ENCODE measurements at regions not wholly inside any gene's neighbourhood (a gene's known extent, or its start where the extent isn't known, plus 50 kb on each side); places are given as distances from the start of the nearest gene placed in this dataset.

GRCh38 chr18:45363196-45363595 lies 252.1 kb upstream of the SLC14A2 start:
- Mint-ChIP-seq H3K27me3 (no peaks in the 10 kb centered on the region), H3K36me3 (ENCODE audit: low read depth) (no peaks in the 10 kb centered on the region), H3K27ac (no peak overlapping the region), H3K4me3 (no peak overlapping the region), H3K4me1 (no peaks in the 10 kb centered on the region), H3K9me3 (no peaks in the 10 kb centered on the region)
- ChIA-PET POLR2A (no interaction called here), CTCF (no interaction called here)
- no peak for DNase-seq

GRCh38 chr18:45365835-45366234 lies 249.4 kb upstream of the SLC14A2 start:
- Mint-ChIP-seq H3K36me3 (ENCODE audit: low read depth) (no peaks in the 10 kb centered on the region), H3K27me3 (no peaks in the 10 kb centered on the region), H3K27ac (no peak overlapping the region), H3K4me3 (no peak overlapping the region), H3K9me3 (no peaks in the 10 kb centered on the region), H3K4me1 (no peaks in the 10 kb centered on the region)
- ChIA-PET POLR2A (no interaction called here), CTCF (interaction anchor here (1.1 kb wide), 1 partner anchor 9 kb away, joined by 4 read pairs; no protein-coding TSS in a partner anchor)
- DNase-seq = no peak

DNA sequence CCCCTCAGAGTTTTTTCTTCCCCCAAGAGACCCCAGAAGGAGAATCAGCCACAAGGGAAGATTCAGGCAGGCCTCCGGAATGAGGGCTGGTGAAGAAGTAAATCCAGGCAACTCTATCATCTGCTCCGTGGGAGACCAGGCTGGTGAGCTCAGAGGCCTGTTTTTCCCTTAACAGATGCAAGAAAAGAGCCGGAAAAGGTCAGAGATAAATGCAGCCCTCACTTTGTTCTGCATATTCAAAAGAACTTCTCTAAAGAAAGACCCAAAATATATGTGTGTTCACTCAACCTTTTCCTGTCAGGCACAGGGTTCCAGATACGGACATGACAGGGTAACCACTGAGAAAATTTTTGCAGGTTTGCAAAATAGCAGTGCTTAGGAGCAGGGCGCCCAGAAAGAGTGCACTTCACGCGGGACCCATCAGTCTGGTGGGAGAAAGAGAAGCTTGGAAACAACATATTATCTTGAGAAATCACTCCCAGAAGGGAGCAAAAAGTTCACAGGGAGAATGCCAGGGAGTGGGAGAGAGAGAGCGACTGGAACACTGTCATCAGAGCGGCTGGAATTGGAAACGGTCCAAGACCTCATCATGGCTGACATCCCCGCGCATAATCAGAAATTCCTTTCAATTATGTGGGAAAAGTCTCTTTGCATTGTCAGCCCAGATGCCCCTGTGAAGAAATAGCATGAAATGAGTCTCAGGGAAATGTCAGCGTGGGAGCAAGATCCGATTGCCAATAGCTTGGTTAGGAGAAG lies 244.8 kb upstream of the SLC14A2 start:
- no peak overlapping the region for H3K4me3 Mint-ChIP-seq
- POLR2A ChIA-PET = no interaction called here
- no peak for DNase-seq
- CTCF ChIA-PET = no interaction called here
- H3K27ac Mint-ChIP-seq = no peak overlapping the region
- no peaks in the 10 kb centered on the region for H3K36me3 Mint-ChIP-seq (ENCODE audit: low read depth)
- H3K4me1 Mint-ChIP-seq = peaks cover 4% of the 10 kb centered on the region
- peaks cover 3% of the 10 kb centered on the region for H3K27me3 Mint-ChIP-seq
- H3K9me3 Mint-ChIP-seq = no peaks in the 10 kb centered on the region

DNA sequence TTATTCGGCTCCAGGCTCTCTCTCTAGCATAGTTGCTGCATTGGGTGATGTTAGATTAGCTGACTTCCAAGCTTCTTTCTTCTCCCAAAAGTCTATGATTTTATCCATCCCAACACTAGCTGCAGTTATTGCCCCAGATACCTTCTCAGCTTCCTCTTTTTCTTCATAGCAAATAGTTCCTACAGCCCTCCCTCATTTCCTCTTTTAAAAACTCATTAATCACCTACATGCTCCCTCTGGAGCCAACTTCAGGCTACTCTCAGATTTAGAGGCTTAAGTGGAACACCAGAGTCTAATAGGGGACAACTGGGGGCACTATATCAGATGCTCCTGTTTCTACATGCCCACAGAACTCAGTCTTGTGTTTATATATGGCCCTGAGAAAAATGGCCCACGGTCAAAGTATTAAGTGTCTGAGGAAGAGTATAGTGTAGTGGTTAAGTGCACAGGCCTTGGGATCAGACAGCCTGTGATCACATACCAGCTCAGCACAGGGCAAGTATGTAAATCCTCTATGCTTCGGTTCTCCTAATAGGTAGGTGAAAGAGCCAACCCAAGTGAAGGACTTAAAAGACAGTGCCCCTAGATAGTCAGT lies 241.9 kb upstream of the SLC14A2 start:
- H3K27me3 Mint-ChIP-seq = peaks cover 14% of the 10 kb centered on the region
- H3K36me3 Mint-ChIP-seq (ENCODE audit: low read depth) = no peaks in the 10 kb centered on the region
- POLR2A ChIA-PET = no interaction called here
- CTCF ChIA-PET = no interaction called here
- H3K27ac Mint-ChIP-seq = no peak overlapping the region
- H3K9me3 Mint-ChIP-seq = no peaks in the 10 kb centered on the region
- DNase-seq = no peak
- peaks cover 8% of the 10 kb centered on the region for H3K4me1 Mint-ChIP-seq
- H3K4me3 Mint-ChIP-seq = no peak overlapping the region

GRCh38 chr18:45374236-45374635 lies 241.0 kb upstream of the SLC14A2 start:
- CTCF ChIA-PET = no interaction called here
- no peak for DNase-seq
- H3K27ac Mint-ChIP-seq = no peak overlapping the region
- POLR2A ChIA-PET = no interaction called here
- no peaks in the 10 kb centered on the region for H3K9me3 Mint-ChIP-seq
- peaks cover 8% of the 10 kb centered on the region for H3K4me1 Mint-ChIP-seq
- H3K4me3 Mint-ChIP-seq = no peak overlapping the region
- H3K27me3 Mint-ChIP-seq = peaks cover 14% of the 10 kb centered on the region
- H3K36me3 Mint-ChIP-seq (ENCODE audit: low read depth) = no peaks in the 10 kb centered on the region

GRCh38 chr18:45374878-45375630 lies 240.2 kb upstream of the SLC14A2 start:
- ChIA-PET POLR2A (no interaction called here), CTCF (interaction anchor here (1.0 kb wide), 1 partner anchor 10 kb away, joined by 3 read pairs; no protein-coding TSS in a partner anchor)
- Mint-ChIP-seq H3K4me3 (no peak overlapping the region), H3K36me3 (ENCODE audit: low read depth) (no peaks in the 10 kb centered on the region), H3K27ac (no peak overlapping the region), H3K4me1 (peaks cover 8% of the 10 kb centered on the region), H3K27me3 (peaks cover 14% of the 10 kb centered on the region), H3K9me3 (no peaks in the 10 kb centered on the region)
- no peak for DNase-seq

GRCh38 chr18:45376193-45376592 lies 239.1 kb upstream of the SLC14A2 start:
- ChIA-PET POLR2A (no interaction called here), CTCF (no interaction called here)

DNA sequence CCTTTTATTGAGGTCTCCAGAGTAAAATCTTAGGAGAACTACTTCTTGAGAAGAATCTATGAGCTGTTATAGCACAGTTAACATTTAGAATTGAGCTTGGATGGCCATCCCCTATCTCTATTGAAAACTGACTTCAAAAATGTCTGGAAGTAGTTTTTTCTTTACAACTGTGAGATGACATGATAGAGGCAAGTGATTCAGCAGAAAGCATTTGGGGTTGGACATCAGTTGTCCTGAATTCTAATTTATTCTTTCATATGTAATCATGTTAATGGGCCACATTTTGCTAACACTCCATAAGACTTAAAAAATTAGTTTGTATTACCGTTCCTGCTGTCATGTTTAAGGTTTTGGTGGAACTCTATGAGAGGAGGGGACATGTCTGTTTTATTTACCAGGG lies 237.0 kb upstream of the SLC14A2 start:
- ChIA-PET CTCF (no interaction called here), POLR2A (no interaction called here)
- Mint-ChIP-seq H3K4me3 (no peak overlapping the region), H3K27me3 (peaks cover 14% of the 10 kb centered on the region), H3K36me3 (ENCODE audit: low read depth) (no peaks in the 10 kb centered on the region), H3K9me3 (no peaks in the 10 kb centered on the region), H3K4me1 (peaks cover 8% of the 10 kb centered on the region), H3K27ac (no peak overlapping the region)
- no peak for DNase-seq

More at GRCh38 chr18:45376193-45376592, 239.1 kb upstream of the SLC14A2 start:
- Mint-ChIP-seq H3K4me3 (no peak overlapping the region), H3K4me1 (peaks cover 8% of the 10 kb centered on the region), H3K27me3 (peaks cover 14% of the 10 kb centered on the region), H3K9me3 (no peaks in the 10 kb centered on the region), H3K36me3 (ENCODE audit: low read depth) (no peaks in the 10 kb centered on the region), H3K27ac (no peak overlapping the region)
- no peak for DNase-seq

GRCh38 chr18:45378933-45379332 lies 236.3 kb upstream of the SLC14A2 start:
- no peak overlapping the region for H3K4me3 Mint-ChIP-seq
- H3K36me3 Mint-ChIP-seq (ENCODE audit: low read depth) = no peaks in the 10 kb centered on the region
- no peak overlapping the region for H3K27ac Mint-ChIP-seq
- no peaks in the 10 kb centered on the region for H3K9me3 Mint-ChIP-seq
- peaks cover 18% of the 10 kb centered on the region for H3K27me3 Mint-ChIP-seq
- CTCF ChIA-PET = no interaction called here
- no peak for DNase-seq
- POLR2A ChIA-PET = no interaction called here
- peaks cover 8% of the 10 kb centered on the region for H3K4me1 Mint-ChIP-seq

DNA sequence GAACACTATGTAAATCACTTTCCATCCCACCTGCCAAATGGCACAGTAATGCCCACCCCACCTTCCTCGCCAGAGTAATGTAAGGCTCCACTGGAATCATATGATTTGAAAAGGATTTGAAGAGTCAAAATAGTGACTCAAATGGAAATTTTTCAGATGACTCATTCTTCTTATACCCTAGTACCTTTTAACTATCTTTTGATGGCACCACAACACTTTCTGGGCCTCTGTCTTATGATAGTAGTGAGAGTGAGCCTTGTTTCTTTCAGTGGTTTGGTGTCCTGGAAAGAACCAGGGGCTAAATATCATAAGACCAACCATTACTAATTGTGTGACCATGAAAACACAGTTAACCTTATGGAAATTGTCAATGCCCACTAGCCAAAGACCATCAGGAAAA lies 235.4 kb upstream of the SLC14A2 start:
- DNase-seq = no peak

DNA sequence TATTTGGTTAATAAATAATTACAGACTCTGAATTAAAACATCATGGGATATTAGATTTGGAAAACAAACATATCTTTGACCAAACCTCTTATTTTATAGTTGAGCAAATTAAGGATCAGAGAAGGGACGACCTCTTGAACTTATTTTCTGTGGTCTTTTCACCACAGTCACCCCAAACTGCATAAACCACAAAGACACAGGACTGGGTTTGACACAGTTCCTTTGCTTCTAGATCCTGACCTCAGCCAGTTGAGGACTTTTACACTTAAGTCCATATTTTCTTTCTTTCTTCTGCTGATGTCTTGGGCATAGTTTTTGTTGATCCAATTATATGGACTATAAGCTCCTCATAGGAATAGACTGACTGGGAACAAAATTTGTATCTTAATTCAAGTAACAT lies 234.0 kb upstream of the SLC14A2 start:
- no peak overlapping the region for H3K27ac Mint-ChIP-seq
- H3K4me3 Mint-ChIP-seq = no peak overlapping the region
- H3K9me3 Mint-ChIP-seq = no peaks in the 10 kb centered on the region
- no peaks in the 10 kb centered on the region for H3K4me1 Mint-ChIP-seq
- POLR2A ChIA-PET = no interaction called here
- no peaks in the 10 kb centered on the region for H3K36me3 Mint-ChIP-seq (ENCODE audit: low read depth)
- CTCF ChIA-PET = no interaction called here
- H3K27me3 Mint-ChIP-seq = peaks cover 24% of the 10 kb centered on the region
- no peak for DNase-seq

More for the DNA sequence above, 235.4 kb upstream of the SLC14A2 start:
- Mint-ChIP-seq H3K27ac (no peak overlapping the region), H3K4me1 (peaks cover 7% of the 10 kb centered on the region), H3K9me3 (no peaks in the 10 kb centered on the region), H3K4me3 (no peak overlapping the region), H3K27me3 (peaks cover 16% of the 10 kb centered on the region), H3K36me3 (ENCODE audit: low read depth) (no peaks in the 10 kb centered on the region)
- CTCF ChIA-PET = no interaction called here
- POLR2A ChIA-PET = no interaction called here

DNA sequence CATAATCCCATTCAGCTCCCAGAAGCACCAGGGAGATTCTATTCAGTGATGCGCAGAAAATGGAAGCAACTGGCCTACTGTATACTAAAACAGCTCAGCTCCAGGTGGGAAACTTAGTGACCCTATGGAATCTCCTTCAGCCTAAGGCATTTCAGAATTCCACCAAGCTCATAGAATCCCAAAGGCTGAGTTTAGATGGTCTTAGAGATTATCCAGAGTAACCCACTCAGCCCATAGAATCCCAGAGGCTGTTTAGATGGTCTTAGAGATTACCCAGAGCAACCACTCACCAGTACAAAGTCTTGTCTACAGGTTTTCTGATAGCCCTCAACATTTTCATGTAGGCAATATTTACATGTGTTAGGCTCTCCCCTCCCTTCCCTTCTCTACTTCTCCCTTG lies 232.0 kb upstream of the SLC14A2 start:
- no peak overlapping the region for H3K4me3 Mint-ChIP-seq
- no peak for DNase-seq
- no peaks in the 10 kb centered on the region for H3K4me1 Mint-ChIP-seq
- no peak overlapping the region for H3K27ac Mint-ChIP-seq
- no peaks in the 10 kb centered on the region for H3K36me3 Mint-ChIP-seq (ENCODE audit: low read depth)
- H3K27me3 Mint-ChIP-seq = peaks cover 13% of the 10 kb centered on the region
- CTCF ChIA-PET = interaction anchor here (1.1 kb wide), 1 partner anchor 1762 kb away, joined by 3 read pairs; no protein-coding TSS in a partner anchor
- no peaks in the 10 kb centered on the region for H3K9me3 Mint-ChIP-seq
- POLR2A ChIA-PET = no interaction called here

DNA sequence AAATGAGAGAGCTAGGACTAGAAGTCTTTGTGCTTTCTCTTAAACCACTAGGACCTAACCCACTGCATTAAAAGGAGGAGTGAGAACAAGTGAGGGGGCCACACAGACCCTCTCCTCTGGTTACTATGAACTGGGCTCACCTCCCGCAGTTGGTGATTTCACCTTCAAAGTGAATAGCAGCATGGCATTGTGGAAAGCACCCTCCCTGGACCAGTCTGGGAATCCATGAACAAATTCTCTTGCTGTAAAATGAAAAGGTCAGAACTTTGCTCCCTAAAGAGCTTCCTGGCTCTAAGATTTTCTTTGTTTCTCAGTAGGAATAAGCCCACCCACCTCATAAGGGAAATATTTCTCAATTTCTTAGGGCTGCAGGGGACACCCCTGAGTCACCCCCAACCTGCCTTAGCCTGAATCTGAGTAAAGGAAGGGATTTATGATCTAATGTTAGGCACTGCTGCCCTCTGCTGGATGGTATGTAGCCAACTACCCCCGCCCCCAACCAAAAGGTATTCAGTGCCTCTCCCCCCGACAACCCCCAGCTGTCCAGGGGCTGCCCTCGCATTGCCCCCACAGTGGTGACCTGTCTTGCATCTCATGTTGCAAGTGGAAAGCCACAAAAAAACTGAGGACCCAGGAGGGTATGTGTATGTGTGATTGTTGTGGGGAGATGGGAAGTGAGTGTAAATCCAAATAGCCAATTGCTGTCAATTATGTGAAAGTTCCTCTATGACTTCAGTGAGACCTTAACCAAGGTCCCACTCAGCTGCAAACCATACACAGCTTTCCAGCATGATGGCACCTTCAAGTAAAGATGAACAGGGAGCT lies 230.9 kb upstream of the SLC14A2 start:
- Mint-ChIP-seq H3K4me3 (no peak overlapping the region), H3K27ac (no peak overlapping the region), H3K9me3 (no peaks in the 10 kb centered on the region), H3K27me3 (peaks cover 13% of the 10 kb centered on the region), H3K4me1 (no peaks in the 10 kb centered on the region), H3K36me3 (ENCODE audit: low read depth) (no peaks in the 10 kb centered on the region)
- POLR2A ChIA-PET = no interaction called here
- CTCF ChIA-PET = interaction anchor here (0.6 to 1.2 kb wide), 11 partner anchors 9 to 1763 kb away, joined by 3 to 6 read pairs (median 3); no protein-coding TSS in a partner anchor
- peak; percentile 31 for DNase-seq
